ENCODE measurements at regions not wholly inside any gene's neighbourhood (a gene's known extent, or its start where the extent isn't known, plus 50 kb on each side); places are given as distances from the start of the nearest gene placed in this dataset.

DNA sequence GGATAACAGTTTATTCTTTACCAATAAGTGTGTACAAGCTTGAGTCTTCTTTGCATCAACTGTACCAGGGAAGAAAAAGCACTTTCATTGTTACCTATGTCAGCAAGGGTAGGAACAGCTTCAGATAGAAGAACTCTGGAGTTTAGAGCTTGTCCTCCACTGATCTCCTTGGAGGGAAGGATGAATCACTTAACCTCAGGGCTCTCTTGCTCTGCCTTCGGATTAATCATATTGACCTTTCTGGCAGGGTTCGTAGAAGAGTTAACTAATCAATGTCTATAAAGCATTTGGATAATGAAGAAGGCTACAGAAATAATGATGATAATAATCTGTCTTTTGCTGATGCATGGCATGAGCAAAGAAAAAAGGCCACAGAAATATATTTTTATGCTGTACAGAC is 339.5 kb upstream of the TPK1 start:
- Histone ChIP-seq H3K9me1 (replicated peaks; ENCODE audit: control insufficient read depth, extremely low read depth, insufficient read depth, low read length) (no peaks in the 10 kb centered on the region), H4K20me1 (replicated peaks; ENCODE audit: control insufficient read depth, extremely low read depth, insufficient read depth, low read length) (no peaks in the 10 kb centered on the region), H3K9ac (replicated peaks; ENCODE audit: extremely low read depth, insufficient read depth, low read length) (no peak overlapping the region), H3K4me2 (ENCODE audit: insufficient read depth, low read length) (no peak overlapping the region), H3K27ac (ENCODE audit: insufficient read depth, low read depth, low read length) (no peak overlapping the region), H3K27me3 (ENCODE audit: control insufficient read depth in 2 of 2, insufficient read depth in 2 of 2, low read length in 2 of 2) (no peaks in the 10 kb centered on the region), H3K4me3 (replicated peaks in 1 of 3; ENCODE audit: insufficient read depth in 1 of 3, low read depth in 1 of 3, low read length in 3 of 3) (no peak overlapping the region), H3K79me2 (ENCODE audit: control insufficient read depth, insufficient read depth, low read length) (no peaks in the 10 kb centered on the region), H3K4me1 (ENCODE audit: control insufficient read depth, extremely low read depth, insufficient read depth, low read length) (no peaks in the 10 kb centered on the region), H2AFZ (ENCODE audit: low read depth, low read length) (no peak overlapping the region), H3K36me3 (ENCODE audit: control insufficient read depth in 2 of 2, extremely low read depth in 1 of 2, insufficient read depth in 2 of 2, low read length in 2 of 2) (no peaks in the 10 kb centered on the region), H3K9me3 (replicated peaks; ENCODE audit: control insufficient read depth, insufficient read depth, low read length) (peaks cover 4% of the 10 kb centered on the region)
- FAIRE-seq (no peak), DNase-seq (ENCODE audit: low read depth, low spot score) (no peak)
- intact Hi-C loops (cut with micrococcal nuclease) (no loop called here), dilution Hi-C loops (cut with MboI; ENCODE audit: extremely low pct_ligation_motif_present, low sequenced_read_pairs) (no loop called here)
- no TSS peak for BruUV-seq (replicated peaks)
- POLR2A ChIA-PET = no interaction called here
- no peak for TF ChIP-seq MYC (IDR thresholded peaks at IDR 0.05; ENCODE audit: low read depth, low read length)
- TF ChIP-seq CTCF (IDR thresholded peaks at IDR 0.05; ENCODE audit: extremely low read depth in 1 of 2, insufficient read depth in 1 of 2, low read depth in 1 of 2, low read length in 2 of 2) = no peak
- TF ChIP-seq FOS (IDR thresholded peaks at IDR 0.05; ENCODE audit: borderline replicate concordance, insufficient read depth, low read length) = no peak
- TF ChIP-seq, protein P1, sequence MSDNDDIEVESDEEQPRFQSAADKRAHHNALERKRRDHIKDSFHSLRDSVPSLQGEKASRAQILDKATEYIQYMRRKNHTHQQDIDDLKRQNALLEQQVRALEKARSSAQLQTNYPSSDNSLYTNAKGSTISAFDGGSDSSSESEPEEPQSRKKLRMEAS (IDR thresholded peaks at IDR 0.05; ENCODE audit: insufficient read depth, insufficient read length) = no peak
- TF ChIP-seq POLR2A (IDR thresholded peaks at IDR 0.05; ENCODE audit: low read depth, low read length) = no peak
- TF ChIP-seq GATA2 (IDR thresholded peaks at IDR 0.05; ENCODE audit: insufficient read depth, insufficient read length, low read depth, low read length) = no peak
- no peak for TF ChIP-seq EZH2 (IDR thresholded peaks at IDR 0.05; ENCODE audit: borderline replicate concordance, low read depth, low read length, severe bottlenecking)
- CTCF ChIA-PET = no interaction called here

DNA sequence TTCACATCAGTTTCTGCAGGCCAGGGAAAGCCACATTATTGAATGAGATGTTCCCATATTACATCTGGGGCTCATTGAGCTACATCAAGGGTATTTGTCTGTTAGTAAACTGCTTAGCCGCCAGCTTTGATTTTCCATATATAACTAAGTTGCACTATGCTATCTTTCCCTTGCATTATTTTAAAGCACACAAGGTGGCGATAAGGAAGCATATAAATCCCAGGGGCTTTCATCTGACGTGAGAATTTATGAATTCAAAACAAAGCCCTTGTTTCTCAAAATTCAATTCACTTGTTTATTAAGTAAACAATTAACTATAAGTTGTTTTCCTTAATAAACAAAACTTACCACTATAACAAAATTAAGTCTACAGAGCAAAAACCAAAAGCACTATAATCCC is 334.1 kb upstream of the TPK1 start:
- H3K9me1 ChIP-seq (replicated peaks; ENCODE audit: control insufficient read depth, extremely low read depth, insufficient read depth, low read length) = no peaks in the 10 kb centered on the region
- no peak overlapping the region for H3K4me2 ChIP-seq (ENCODE audit: insufficient read depth, low read length)
- dilution Hi-C loops (cut with MboI; ENCODE audit: extremely low pct_ligation_motif_present, low sequenced_read_pairs) (no loop called here), intact Hi-C loops (cut with micrococcal nuclease) (no loop called here)
- H3K4me3 ChIP-seq (replicated peaks in 1 of 3; ENCODE audit: insufficient read depth in 1 of 3, low read depth in 1 of 3, low read length in 3 of 3) = no peak overlapping the region
- H4K20me1 ChIP-seq (replicated peaks; ENCODE audit: control insufficient read depth, extremely low read depth, insufficient read depth, low read length) = no peaks in the 10 kb centered on the region
- DNase-seq (ENCODE audit: low read depth, low spot score) (no peak), FAIRE-seq (no peak)
- BruUV-seq (replicated peaks) = no TSS peak
- no peaks in the 10 kb centered on the region for H3K36me3 ChIP-seq (ENCODE audit: control insufficient read depth in 2 of 2, extremely low read depth in 1 of 2, insufficient read depth in 2 of 2, low read length in 2 of 2)
- H2AFZ ChIP-seq (ENCODE audit: low read depth, low read length) = no peak overlapping the region
- no peaks in the 10 kb centered on the region for H3K79me2 ChIP-seq (ENCODE audit: control insufficient read depth, insufficient read depth, low read length)
- H3K27ac ChIP-seq (ENCODE audit: insufficient read depth, low read depth, low read length) = no peak overlapping the region
- H3K9ac ChIP-seq (replicated peaks; ENCODE audit: extremely low read depth, insufficient read depth, low read length) = no peak overlapping the region
- H3K27me3 ChIP-seq (ENCODE audit: control insufficient read depth in 2 of 2, insufficient read depth in 2 of 2, low read length in 2 of 2) = no peaks in the 10 kb centered on the region
- ChIA-PET CTCF (no interaction called here), POLR2A (no interaction called here)
- no peaks in the 10 kb centered on the region for H3K4me1 ChIP-seq (ENCODE audit: control insufficient read depth, extremely low read depth, insufficient read depth, low read length)
- peaks cover 7% of the 10 kb centered on the region for H3K9me3 ChIP-seq (replicated peaks; ENCODE audit: control insufficient read depth, insufficient read depth, low read length)
- TF ChIP-seq POLR2AphosphoS5 (IDR thresholded peaks at IDR 0.05; ENCODE audit: insufficient read depth, low read depth, low read length) = no peak

Data from endothelial cell of umbilical vein (primary cell).